Adipocyte (in vitro differentiated cells): ENCODE measurements at regions not wholly inside any gene's neighbourhood (a gene's known extent, or its start where the extent isn't known, plus 50 kb on each side); places are given as distances from the start of the nearest gene placed in this dataset.
"Not testable (repeated sequence)": the region's sequence is repeated elsewhere in the genome, so short reads cannot be mapped to it uniquely, and the experiment has no call there.

Experiments
- DNase-seq: peaks from one replicate; pipeline ENCODE4 v3.0.0-alpha.2; 2015; ENCODE audit warnings: low read depth
- H3K27me3 ChIP-seq: replicated peaks from 2 replicates; pipeline ENCODE4 v1.7.0; 2013; ENCODE audit warnings: mild to moderate bottlenecking, low read length, moderate library complexity; ENCODE audit not compliant: control insufficient read depth, insufficient read depth
- H3K36me3 ChIP-seq: 2 replicates; pipeline ENCODE4 v1.7.0; 2013; ENCODE audit warnings: low read length, mild to moderate bottlenecking, moderate library complexity; ENCODE audit not compliant: control insufficient read depth, insufficient read depth, severe bottlenecking
- H3K4me1 ChIP-seq: 2 replicates; pipeline ENCODE4 v1.7.0; 2013; ENCODE audit warnings: mild to moderate bottlenecking, low read length, moderate library complexity; ENCODE audit not compliant: control insufficient read depth, insufficient read depth
- H3K4me3 ChIP-seq: 2 replicates; pipeline ENCODE4 v1.7.0; 2013; ENCODE audit warnings: mild to moderate bottlenecking, low read length, moderate library complexity
- H3K9ac ChIP-seq: 2 replicates; pipeline ENCODE4 v1.7.0; 2013; ENCODE audit warnings: mild to moderate bottlenecking, low read length, moderate library complexity
- H3K9me3 ChIP-seq: 2 replicates; pipeline ENCODE4 v1.7.0; 2013; ENCODE audit warnings: mild to moderate bottlenecking, low read length, moderate library complexity; ENCODE audit not compliant: control insufficient read depth

- DNase-seq: no peak
These were observed 737.2 kb downstream of the SI start for GRCh38 chr3:164341086-164341485.

DNA sequence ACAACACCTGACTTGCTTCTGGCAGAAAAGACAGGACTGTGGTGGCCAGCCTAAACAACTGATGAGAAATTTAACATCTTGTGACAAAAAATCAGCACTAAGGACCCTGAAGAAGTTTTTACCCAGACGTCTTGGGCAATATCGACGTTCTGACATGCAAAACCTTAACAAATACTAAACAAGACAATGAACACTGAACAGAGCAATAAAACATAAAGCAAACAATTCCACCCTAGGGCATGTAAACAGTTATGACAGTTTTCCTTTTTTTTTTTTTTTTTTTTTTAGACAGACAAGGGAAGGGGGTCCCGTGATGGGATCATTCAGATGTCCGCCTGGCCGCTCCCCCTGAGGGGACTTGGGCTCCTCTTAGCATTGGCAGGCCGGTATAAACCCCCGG is 738.0 kb downstream of the SI start:
- Histone ChIP-seq H3K9ac (no peak overlapping the region), H3K36me3 (no peaks in the 10 kb centered on the region), H3K4me3 (no peak overlapping the region), H3K9me3 (no peaks in the 10 kb centered on the region), H3K4me1 (no peaks in the 10 kb centered on the region), H3K27me3 (no peaks in the 10 kb centered on the region)
- no peak for DNase-seq

More at GRCh38 chr3:164341086-164341485, 737.2 kb downstream of the SI start:
- Histone ChIP-seq H3K4me1 (no peaks in the 10 kb centered on the region), H3K36me3 (no peaks in the 10 kb centered on the region), H3K4me3 (no peak overlapping the region), H3K9ac (no peak overlapping the region), H3K27me3 (no peaks in the 10 kb centered on the region), H3K9me3 (no peaks in the 10 kb centered on the region)

- Histone ChIP-seq H3K36me3 (no peaks in the 10 kb centered on the region), H3K9ac (no peak overlapping the region), H3K4me1 (peaks cover 8% of the 10 kb centered on the region), H3K27me3 (no peaks in the 10 kb centered on the region), H3K4me3 (peak overlapping the region; percentile 52), H3K9me3 (no peaks in the 10 kb centered on the region)
- peak; percentile 78 for DNase-seq
These were observed 745.2 kb downstream of the SI start for GRCh38 chr3:164332831-164333802.

DNA sequence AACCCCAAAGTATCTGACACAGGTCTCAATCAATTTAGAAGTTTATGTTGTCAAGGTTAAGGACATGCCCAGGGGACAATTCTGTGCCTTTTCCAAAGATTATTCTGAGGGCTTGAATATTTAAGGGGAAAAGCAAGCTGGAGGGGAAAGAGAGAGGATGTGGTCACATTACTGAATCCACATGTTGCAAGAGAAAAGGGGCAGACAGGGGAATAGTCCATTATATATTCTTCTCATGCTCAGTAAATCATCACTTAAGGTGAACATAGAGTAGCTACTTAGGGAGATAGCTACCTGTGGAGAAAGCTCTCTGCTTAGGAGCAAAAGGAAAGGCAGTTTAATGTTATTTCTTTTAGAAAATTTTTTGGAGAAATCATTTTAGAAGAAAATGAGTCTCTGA is 751.6 kb downstream of the SI start:
- H3K36me3 ChIP-seq: no peaks in the 10 kb centered on the region
- no peak overlapping the region for H3K4me3 ChIP-seq
- no peaks in the 10 kb centered on the region for H3K9me3 ChIP-seq
- DNase-seq: no peak
- no peak overlapping the region for H3K9ac ChIP-seq
- no peaks in the 10 kb centered on the region for H3K27me3 ChIP-seq
- no peaks in the 10 kb centered on the region for H3K4me1 ChIP-seq

DNA sequence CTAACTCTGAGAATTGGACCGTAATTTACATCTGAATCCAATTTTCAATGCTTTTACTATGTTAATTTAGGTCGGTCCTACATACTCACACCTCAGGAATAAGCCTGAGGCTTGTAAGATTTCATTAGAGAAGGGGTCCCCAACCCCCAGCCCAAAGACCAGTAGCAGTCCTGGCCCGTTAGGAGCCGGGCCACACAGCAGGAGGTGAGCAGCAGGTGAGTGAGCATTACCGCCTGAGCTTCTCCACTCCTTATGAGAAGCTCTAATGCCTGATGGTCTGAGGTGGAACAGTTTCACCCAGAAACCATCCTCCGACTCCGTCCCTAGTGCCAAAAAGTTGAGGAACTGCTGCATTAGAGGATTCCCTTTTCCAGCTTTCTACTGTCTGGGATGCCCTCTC is 757.3 kb downstream of the SI start:
- no peak for DNase-seq
- Histone ChIP-seq H3K9me3 (no peaks in the 10 kb centered on the region), H3K4me3 (no peak overlapping the region), H3K9ac (no peak overlapping the region), H3K4me1 (no peaks in the 10 kb centered on the region), H3K27me3 (no peaks in the 10 kb centered on the region), H3K36me3 (no peaks in the 10 kb centered on the region)

DNA sequence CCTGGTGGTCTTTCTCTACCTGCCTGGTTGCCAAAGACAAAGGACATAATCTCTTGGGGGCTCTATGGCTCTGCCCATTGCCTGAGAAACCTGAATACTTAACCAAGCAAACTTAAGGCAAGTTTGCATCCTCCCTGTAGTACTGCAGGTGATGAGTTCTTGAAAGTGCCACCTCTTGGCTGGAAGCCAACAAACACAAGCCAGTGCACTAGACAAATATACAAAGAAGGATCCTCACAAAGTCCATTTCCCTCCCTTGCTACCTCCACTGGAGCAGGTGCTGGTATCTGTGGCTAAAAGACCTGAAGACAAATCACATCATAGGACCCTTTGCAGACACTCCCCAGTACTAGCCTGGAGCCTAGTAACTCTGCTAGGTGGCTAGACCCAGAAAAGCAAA is 772.3 kb downstream of the SI start:
- Histone ChIP-seq H3K36me3 (no peaks in the 10 kb centered on the region), H3K27me3 (no peaks in the 10 kb centered on the region), H3K9me3 (no peaks in the 10 kb centered on the region), H3K9ac (no peak overlapping the region), H3K4me1 (no peaks in the 10 kb centered on the region), H3K4me3 (no peak overlapping the region)
- DNase-seq: no peak

DNA sequence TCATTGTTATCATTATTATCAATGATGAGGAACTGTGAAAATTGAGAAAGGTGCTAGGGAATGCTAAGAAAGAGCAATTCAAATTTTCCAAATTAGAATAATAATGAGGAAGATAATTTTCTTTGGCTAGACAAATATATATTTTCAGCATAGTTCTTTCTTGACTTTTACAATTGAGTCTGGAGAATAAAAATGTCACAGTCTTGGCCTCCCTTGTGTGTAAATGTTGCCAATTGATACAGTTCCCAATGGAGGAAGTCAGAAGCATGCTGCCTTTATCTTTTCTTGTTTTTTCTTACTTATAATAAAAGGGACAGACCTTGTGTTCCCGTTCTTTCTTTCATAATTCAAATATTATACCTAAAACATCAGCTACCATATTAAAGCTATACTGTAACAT is 774.4 kb downstream of the SI start:
- Histone ChIP-seq H3K4me1 (no peaks in the 10 kb centered on the region), H3K36me3 (no peaks in the 10 kb centered on the region), H3K9ac (no peak overlapping the region), H3K9me3 (no peaks in the 10 kb centered on the region), H3K27me3 (no peaks in the 10 kb centered on the region), H3K4me3 (no peak overlapping the region)
- no peak for DNase-seq

GRCh38 chr3:164302622-164303021 is 775.7 kb downstream of the SI start:
- H3K36me3 ChIP-seq: no peaks in the 10 kb centered on the region
- no peak overlapping the region for H3K9ac ChIP-seq
- no peak for DNase-seq
- no peaks in the 10 kb centered on the region for H3K9me3 ChIP-seq
- H3K4me1 ChIP-seq: no peaks in the 10 kb centered on the region
- no peak overlapping the region for H3K4me3 ChIP-seq
- no peaks in the 10 kb centered on the region for H3K27me3 ChIP-seq

GRCh38 chr3:164291486-164291885 is 786.8 kb downstream of the SI start:
- H3K36me3 ChIP-seq, H3K4me1 ChIP-seq, H3K9ac ChIP-seq, H3K27me3 ChIP-seq, H3K9me3 ChIP-seq, H3K4me3 ChIP-seq, DNase-seq: not testable (repeated sequence)

GRCh38 chr3:164278550-164278949 is 799.7 kb downstream of the SI start:
- H3K36me3 ChIP-seq: no peaks in the 10 kb centered on the region
- H3K4me1 ChIP-seq: no peaks in the 10 kb centered on the region

GRCh38 chr3:164267053-164267452 is 811.2 kb downstream of the SI start:
- Histone ChIP-seq H3K36me3 (no peaks in the 10 kb centered on the region), H3K27me3 (no peaks in the 10 kb centered on the region), H3K9me3 (peaks cover 4% of the 10 kb centered on the region), H3K4me1 (no peaks in the 10 kb centered on the region), H3K4me3 (no peak overlapping the region), H3K9ac (no peak overlapping the region)
- no peak for DNase-seq

More at GRCh38 chr3:164278550-164278949, 799.7 kb downstream of the SI start:
- H3K4me3 ChIP-seq: no peak overlapping the region
- no peak for DNase-seq
- H3K27me3 ChIP-seq: no peaks in the 10 kb centered on the region
- no peak overlapping the region for H3K9ac ChIP-seq
- H3K9me3 ChIP-seq: peaks cover 38% of the 10 kb centered on the region
